HG02571 (cell line): ENCODE measurements at regions not wholly inside any gene's neighbourhood (a gene's known extent, or its start where the extent isn't known, plus 50 kb on each side); places are given as distances from the start of the nearest gene placed in this dataset.
"Not testable (repeated sequence)": the region's sequence is repeated elsewhere in the genome, so short reads cannot be mapped to it uniquely, and the experiment has no call there.

ENCODE experiments used
- ATAC-seq: cut with Tn5 transposase; IDR thresholded peaks from one replicate; pipeline ENCODE4 v1.9.1; 2021; ENCODE audit warnings: mild to moderate bottlenecking, moderate library complexity; ENCODE audit not compliant: unreplicated experiment

DNA sequence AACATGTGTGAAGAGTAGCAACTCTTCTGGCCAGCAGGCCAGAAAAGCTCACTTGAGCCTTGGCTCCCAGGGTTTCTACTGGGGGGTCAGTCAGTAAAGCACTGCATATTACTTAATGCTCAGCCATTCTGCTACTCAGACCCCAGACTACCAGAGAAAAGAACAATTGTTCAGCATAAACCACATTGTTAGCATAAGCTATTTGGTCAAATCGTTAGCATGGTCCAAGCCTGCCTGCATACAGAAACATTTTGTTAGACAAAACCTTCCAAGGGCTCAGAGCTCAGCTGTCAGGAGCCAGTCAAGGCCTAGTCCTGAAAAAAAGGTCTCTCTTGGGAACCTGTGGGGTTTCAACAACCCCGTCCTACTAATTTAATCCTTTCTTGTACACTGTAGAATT is 449.3 kb downstream of the PRR16 start:
- ATAC-seq, result no peak

GRCh38 chr5:120917214-120917758 is 453.2 kb downstream of the PRR16 start:
- no peak for ATAC-seq

GRCh38 chr5:120919017-120919416 is 454.9 kb downstream of the PRR16 start:
- no peak for ATAC-seq

DNA sequence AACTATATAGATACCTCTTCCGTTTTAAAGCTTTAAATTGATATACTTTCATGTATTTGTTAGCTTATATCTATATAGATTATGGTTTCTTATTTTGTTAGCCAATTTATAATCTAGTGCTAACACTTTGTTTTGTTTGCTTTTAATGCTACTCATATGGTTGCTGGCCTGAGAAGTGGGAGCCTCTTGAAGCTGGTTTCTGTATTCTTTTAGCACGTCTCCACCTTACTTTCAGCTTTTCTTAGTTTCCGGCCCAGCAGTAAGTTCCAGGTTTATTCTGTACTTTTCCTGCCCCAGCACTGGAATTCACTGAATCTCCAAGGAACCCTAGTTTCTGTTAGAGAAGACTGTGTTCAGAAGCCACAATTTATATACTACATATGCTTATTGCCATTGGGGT is 458.9 kb downstream of the PRR16 start:
- ATAC-seq, result no peak

DNA sequence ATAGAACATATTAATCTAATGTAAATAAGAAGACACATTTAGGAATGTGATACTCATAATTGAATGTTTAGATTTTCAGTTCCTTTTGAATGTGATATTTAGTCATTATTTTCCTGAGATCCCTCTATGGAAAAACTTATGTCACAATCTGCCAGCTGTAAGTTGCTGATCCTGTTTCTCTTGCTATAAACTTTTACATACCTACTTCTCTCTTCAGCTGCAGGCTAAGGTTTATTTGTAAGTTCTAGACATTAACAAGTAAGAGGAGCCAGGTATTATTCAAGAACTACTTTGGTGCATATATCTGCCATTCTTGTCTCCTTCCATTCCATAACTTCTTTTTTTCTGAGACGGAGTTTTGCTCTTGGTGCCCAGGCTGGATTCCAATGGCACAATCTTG is 462.4 kb downstream of the PRR16 start:
- ATAC-seq, result no peak

DNA sequence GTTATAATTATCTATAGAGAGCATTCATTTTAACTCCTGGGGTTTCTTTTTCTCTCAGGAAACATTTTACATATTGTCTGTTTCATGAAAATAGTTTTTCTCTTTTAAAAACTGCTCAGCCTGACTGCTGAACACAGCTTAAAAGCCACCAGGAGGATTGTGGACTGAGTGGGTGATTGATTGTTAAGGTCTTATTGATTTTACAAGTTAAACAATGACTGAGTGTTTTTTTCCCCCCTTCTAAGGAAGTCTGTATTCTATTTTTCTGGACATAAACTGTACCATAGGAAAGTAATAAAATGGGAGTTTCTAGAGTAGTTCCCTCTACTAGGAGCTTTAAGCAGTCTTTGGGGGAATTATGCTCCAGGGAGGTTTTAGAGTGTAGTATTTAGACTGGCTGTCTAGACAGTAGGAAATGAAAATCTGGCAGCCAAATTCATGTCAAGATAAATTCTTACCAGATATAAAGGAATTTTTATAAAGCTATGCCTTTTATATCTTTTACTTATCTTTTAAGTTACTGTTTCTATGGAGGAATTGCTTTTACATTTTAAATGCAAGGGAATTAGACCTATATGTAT is 463.9 kb downstream of the PRR16 start:
- no peak for ATAC-seq

DNA sequence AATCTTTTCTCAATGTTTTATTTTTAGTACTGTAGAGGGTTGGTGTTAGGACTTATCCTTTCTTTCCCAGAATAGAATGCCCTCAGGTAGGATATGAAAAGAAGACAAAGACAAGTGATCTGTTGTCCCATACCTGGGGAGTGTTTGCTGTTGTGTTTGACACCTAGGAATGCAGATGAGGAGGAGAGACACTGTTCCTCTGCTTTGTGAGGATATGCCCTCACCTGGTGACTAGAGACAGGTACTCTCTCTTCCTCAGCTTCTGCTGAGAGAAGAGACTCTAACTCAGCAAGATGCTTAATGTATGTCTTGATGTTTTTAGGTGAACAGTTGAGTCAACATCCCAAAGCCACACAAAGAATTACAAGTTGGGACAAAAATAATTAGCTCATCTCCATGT is 468.4 kb downstream of the PRR16 start:
- no peak for ATAC-seq

DNA sequence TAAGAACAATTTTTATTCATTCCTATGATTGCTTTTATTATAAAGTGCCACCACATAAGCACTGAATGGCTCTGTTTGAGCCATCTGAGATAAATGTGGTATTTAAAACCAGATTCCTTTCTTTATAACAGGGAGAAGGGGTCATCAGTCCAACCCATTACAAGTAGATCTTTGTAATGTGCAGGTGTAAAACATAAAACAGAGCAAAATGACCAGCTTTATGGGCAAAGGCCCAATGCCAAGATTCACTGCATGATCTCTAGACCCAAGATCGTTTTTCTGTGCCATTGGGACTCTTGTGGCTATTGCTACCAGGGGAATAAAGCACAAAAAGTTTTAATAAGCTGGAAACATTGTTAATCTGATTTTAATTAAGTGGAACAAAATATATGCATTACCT is 469.9 kb downstream of the PRR16 start:
- no peak for ATAC-seq

- ATAC-seq, result no peak
These were observed 472.6 kb downstream of the PRR16 start for GRCh38 chr5:120936652-120937051.

- ATAC-seq, result no peak
These were observed 474.5 kb downstream of the PRR16 start for GRCh38 chr5:120938604-120939003.

- ATAC-seq, result no peak
These were observed 478.7 kb downstream of the PRR16 start for GRCh38 chr5:120942596-120943350.

DNA sequence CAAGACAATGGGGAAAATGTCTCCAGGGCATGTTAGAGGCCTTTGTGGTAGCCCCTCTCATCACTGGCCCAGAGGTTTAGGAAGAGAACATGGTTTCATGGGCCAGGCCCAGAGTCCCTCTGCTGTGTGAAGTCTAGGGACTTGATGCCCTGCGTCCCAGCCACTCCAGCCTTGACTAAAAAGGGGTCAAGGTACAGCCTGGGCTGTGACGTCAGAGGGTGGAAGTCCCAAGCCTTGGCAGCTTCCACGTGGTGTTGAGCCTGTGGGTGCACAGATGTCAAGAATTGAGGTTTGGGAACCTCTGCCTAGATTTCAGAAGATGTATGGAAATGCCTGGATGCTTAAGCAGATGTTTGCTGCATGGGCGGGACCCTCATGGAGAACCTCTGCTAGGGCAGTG is 485.5 kb downstream of the PRR16 start:
- ATAC-seq, result not testable (repeated sequence)

GRCh38 chr5:120953445-120953844 is 489.3 kb downstream of the PRR16 start:
- not testable (repeated sequence) for ATAC-seq

DNA sequence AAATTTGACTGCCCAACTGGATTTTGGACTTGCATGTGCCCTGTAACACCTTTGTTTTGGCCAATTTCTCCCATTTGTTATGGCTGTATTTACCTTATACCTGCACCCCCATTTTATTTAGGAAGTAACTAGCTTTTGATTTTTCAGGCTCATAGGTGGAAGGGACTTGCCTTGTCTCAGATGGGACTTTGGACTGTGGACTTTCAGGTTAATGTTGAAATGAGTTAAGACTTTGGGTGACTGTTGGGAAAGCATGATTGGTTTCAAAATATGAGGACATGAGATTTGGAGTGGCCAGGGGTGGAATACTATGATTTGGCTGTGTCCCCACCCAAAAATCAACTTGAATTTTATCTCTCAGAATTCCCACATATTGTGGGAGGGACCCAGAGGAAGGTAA is 490.2 kb downstream of the PRR16 start:
- no peak for ATAC-seq

DNA sequence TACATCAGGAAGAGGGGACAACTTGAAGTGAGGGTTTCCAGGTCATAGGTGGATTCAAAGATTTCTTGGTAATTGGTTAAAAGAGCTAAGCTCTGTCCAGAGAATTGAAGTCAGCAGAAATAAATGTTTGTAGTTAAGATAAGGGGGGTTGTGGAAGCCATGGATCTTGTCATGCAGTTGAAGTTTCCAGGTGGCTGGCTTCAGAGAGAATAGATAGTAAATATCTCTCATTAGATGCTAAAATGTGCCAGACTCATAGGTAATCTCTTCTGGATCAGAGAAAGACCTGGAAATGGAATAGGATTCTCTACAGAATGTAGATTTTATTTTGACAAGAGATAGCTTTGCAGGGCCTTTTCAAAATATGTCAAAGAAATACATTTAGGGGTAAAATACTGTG is 491.7 kb downstream of the PRR16 start:
- no peak for ATAC-seq

GRCh38 chr5:120958877-120959485 is 494.9 kb downstream of the PRR16 start:
- no peak for ATAC-seq

DNA sequence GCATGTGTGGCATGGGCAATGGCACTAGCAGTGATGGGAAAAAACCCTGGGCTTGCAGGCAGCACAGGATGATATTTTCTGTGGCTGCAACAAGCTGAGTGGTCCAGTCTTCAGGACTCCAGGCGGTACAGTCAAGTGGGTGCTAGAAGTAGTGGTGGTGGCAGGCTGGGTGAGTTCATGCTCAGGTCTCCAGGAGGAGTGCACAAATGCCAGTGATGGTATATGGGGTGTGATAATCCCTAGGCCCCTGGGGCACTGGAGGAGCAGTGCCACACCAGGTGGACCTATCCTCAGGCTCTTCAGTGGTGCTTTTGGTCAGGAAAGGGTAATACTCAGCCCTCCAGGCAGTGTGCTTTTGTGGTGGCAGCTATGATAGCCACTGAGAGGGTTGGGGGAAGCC is 496.4 kb downstream of the PRR16 start:
- no peak for ATAC-seq

DNA sequence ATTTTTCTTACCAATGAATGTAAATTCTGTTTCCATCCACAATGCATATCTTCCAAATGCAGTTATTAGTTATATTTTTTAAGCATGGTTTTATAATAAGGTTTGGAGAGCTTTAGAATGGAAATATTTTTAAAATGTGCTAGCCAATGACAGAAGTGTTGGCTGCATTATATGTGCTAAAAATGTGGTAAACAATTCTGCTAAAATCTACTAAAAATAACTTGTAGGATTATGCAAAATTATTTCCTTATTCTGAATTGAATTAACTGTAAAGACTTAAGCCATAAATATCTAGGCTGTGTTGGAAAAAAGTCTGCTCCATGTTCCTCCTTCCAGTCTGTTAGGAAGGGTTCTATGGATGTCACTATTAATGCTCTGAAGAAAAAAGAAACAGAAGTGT is 503.3 kb downstream of the PRR16 start:
- no peak for ATAC-seq

DNA sequence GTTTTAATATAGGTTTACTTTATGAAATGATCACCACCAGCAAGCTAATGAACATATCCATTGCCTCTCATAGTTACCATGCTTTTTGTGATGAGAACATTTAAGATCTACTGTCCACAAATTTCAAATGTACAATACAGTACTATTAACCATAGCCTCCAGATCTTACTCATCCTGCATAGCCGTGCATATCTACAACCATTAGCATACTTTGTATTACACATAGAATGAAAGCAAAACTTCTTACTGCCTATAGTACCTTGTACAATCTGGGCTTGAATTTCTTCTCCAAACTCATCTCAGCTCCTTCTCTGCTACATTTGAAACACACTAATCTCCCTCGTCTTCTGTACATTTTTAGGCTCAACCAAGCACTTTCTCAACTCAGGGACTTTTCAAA is 510.6 kb downstream of the PRR16 start:
- no peak for ATAC-seq

GRCh38 chr5:120982351-120982750 is 518.3 kb downstream of the PRR16 start:
- no peak for ATAC-seq

DNA sequence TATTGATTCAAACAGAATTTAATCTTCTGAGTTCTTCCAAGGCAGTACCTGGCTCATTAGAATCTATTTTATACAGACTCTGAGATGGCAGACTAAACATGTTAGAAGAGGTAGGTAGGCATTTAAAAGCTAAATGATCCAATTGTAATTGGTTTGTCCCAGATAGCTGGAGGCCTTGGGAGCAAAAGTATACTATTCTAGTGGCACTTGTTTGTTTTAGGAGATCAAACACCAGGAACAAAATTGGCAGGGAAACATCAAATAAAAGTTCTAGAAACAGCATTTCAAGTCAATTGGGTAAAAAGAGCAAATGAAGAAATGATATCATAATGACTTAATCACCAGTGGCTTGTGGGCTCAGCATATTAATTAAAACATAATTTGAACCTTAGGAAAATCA is 521.4 kb downstream of the PRR16 start:
- no peak for ATAC-seq

GRCh38 chr5:120988491-120988890 is 524.4 kb downstream of the PRR16 start:
- ATAC-seq, result no peak
